Loucy (cell line): ENCODE measurements at regions not wholly inside any gene's neighbourhood (a gene's known extent, or its start where the extent isn't known, plus 50 kb on each side); places are given as distances from the start of the nearest gene placed in this dataset.

Experiments used
- H2AFZ ChIP-seq: fragments of 200-600 bp; sonication (generic); 2 replicates; pipeline ENCODE4 v1.6.0; 2016; ENCODE audit warnings: antibody characterized with exemption, mild to moderate bottlenecking, low read length, moderate library complexity
- H3F3A ChIP-seq: fragments of 200-600 bp; 2 replicates; pipeline ENCODE4 v1.6.0; 2016; ENCODE audit warnings: antibody characterized with exemption, low read depth, mild to moderate bottlenecking
- H3K27me3 ChIP-seq: fragments of 200-600 bp; sonication (generic); 2 replicates; pipeline ENCODE4 v1.6.1; 2014; ENCODE audit warnings: low read length, mild to moderate bottlenecking; ENCODE audit not compliant: insufficient read depth, poor library complexity, severe bottlenecking
- H3K36me3 ChIP-seq: fragments of 200-600 bp; sonication (generic); 2 replicates; pipeline ENCODE4 v1.6.1; 2016; ENCODE audit warnings: low read length; ENCODE audit not compliant: insufficient read depth
- H3K4me1 ChIP-seq: fragments of 200-600 bp; sonication (generic); 2 replicates; pipeline ENCODE4 v1.5.1; 2014; ENCODE audit warnings: low read length, mild to moderate bottlenecking; ENCODE audit not compliant: insufficient read depth, poor library complexity, severe bottlenecking
- H3K4me2 ChIP-seq: fragments of 200-600 bp; sonication (generic); 2 replicates; pipeline ENCODE4 v1.6.0; 2014; ENCODE audit warnings: antibody characterized with exemption, low read length, low read depth, mild to moderate bottlenecking; ENCODE audit not compliant: poor library complexity, severe bottlenecking
- H3K4me3 ChIP-seq: fragments of 200-600 bp; sonication (generic); 2 replicates; pipeline ENCODE4 v1.5.1; 2014; ENCODE audit warnings: low read length, mild to moderate bottlenecking, mixed read lengths; ENCODE audit not compliant: poor library complexity, severe bottlenecking
- H3K79me2 ChIP-seq: fragments of 200-600 bp; sonication (generic); 2 replicates; pipeline ENCODE4 v1.6.1; 2014; ENCODE audit warnings: low read length; ENCODE audit not compliant: insufficient read depth
- H3K9ac ChIP-seq: fragments of 200-600 bp; sonication (generic); 2 replicates; pipeline ENCODE4 v1.6.0; 2014; ENCODE audit warnings: mild to moderate bottlenecking, low read depth, low read length, moderate library complexity; ENCODE audit not compliant: poor library complexity, severe bottlenecking
- H3K9me2 ChIP-seq: fragments of 200-600 bp; sonication (generic); replicated peaks from 2 replicates; pipeline ENCODE4 v1.6.1; 2016; ENCODE audit warnings: low read depth, low read length, mixed read lengths
- H3K9me3 ChIP-seq: fragments of 200-600 bp; sonication (generic); 2 replicates; pipeline ENCODE4 v1.6.1; 2014; ENCODE audit warnings: mild to moderate bottlenecking, antibody characterized with exemption, low read length, low read depth; ENCODE audit not compliant: insufficient read depth
- H4K20me1 ChIP-seq: fragments of 200-600 bp; sonication (generic); 2 replicates; pipeline ENCODE4 v1.6.0; 2014; ENCODE audit warnings: antibody characterized with exemption, low read length, mild to moderate bottlenecking; ENCODE audit not compliant: insufficient read depth, poor library complexity, severe bottlenecking
- EZH2phosphoT487 ChIP-seq: fragments of 200-600 bp; IDR thresholded peaks from 2 replicates; pipeline ENCODE4 v1.6.1; 2018; ENCODE audit warnings: antibody characterized with exemption, mild to moderate bottlenecking, moderate library complexity, borderline replicate concordance
- TF ChIP-seq, protein P1 (sequence below): fragments of 200-600 bp; sonication (generic); conservative IDR thresholded peaks from 2 replicates; pipeline ENCODE4 v1.5.1; 2014; ENCODE audit warnings: mild to moderate bottlenecking, antibody characterized with exemption, low read length

DNA sequence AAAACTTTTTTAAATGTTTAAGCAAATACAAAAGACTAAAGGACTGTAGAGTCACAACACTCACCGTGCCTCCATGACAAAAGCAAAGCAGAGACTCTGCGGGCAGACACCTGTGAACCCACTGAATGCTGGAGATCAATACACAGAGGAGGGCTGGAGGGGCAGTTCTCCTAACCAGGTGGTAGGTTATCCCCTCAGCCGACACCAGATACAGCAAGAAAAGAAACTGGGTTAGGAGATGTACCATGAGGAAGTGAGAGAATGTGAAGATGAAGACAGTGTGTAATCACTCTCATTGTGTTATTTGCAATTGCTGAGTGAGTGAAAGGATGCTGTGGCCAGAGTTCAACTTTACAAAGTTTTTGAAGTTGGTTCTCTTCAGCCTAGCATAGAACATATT, 480.3 kb downstream of the BCL11B start:
- Histone ChIP-seq H3K36me3 (no peaks in the 10 kb centered on the region), H3K9me3 (no peaks in the 10 kb centered on the region), H3K79me2 (no peaks in the 10 kb centered on the region), H3K27me3 (no peaks in the 10 kb centered on the region), H3K4me1 (no peaks in the 10 kb centered on the region), H3K4me3 (no peak overlapping the region), H4K20me1 (no peaks in the 10 kb centered on the region), H3K4me2 (no peak overlapping the region), H3K9ac (no peak overlapping the region), H3K9me2 (no peaks in the 10 kb centered on the region), H2AFZ (no peak overlapping the region), H3F3A (no peaks in the 10 kb centered on the region)
- TF ChIP-seq, protein P1, sequence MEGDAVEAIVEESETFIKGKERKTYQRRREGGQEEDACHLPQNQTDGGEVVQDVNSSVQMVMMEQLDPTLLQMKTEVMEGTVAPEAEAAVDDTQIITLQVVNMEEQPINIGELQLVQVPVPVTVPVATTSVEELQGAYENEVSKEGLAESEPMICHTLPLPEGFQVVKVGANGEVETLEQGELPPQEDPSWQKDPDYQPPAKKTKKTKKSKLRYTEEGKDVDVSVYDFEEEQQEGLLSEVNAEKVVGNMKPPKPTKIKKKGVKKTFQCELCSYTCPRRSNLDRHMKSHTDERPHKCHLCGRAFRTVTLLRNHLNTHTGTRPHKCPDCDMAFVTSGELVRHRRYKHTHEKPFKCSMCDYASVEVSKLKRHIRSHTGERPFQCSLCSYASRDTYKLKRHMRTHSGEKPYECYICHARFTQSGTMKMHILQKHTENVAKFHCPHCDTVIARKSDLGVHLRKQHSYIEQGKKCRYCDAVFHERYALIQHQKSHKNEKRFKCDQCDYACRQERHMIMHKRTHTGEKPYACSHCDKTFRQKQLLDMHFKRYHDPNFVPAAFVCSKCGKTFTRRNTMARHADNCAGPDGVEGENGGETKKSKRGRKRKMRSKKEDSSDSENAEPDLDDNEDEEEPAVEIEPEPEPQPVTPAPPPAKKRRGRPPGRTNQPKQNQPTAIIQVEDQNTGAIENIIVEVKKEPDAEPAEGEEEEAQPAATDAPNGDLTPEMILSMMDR, result no peak
- no peak for TF ChIP-seq EZH2phosphoT487

DNA sequence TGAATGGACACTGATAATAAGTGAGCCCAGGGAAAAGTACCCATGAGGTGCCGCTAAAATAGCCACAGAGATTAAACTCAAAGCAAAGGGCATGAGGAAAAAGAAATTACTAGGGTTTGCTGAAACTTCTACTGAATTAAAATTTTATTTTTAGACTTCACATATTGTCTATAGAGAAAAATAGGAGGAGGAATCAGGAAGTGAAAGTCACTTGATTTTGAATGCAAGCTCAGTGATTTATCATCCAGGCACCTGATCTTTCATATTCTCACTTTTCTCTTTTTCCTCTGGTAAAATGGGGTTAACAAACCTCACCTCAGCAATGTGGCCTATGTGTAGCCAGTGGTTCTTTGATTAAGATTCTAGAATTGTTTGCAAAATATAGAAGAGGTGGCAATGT, 479.8 kb downstream of the BCL11B start:
- H3K9me3 ChIP-seq, result no peaks in the 10 kb centered on the region

DNA sequence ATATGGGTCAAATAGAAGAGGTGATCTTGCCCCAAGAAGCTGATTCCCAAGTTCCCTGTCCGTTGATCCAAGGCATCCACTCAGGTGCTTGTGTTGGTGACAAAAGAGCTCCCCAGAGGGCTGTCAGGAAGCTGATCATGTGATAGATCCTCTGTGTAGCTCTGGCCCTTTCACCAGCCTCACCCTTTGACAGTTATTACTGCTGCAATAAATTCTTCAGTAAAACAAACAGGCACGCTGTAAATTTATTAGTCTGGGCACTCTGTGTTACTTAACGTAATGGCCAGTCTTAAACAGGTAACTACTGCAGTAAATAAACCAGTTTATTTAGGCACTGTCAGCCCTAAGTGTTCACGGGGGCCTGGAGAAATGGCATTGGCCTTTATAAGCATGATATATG, 473.9 kb downstream of the BCL11B start:
- Histone ChIP-seq H3K4me2 (peak overlapping the region; percentile 39), H3K9me2 (no peaks in the 10 kb centered on the region), H3K4me1 (peaks cover 13% of the 10 kb centered on the region), H3K9ac (peak overlapping the region; percentile 1), H3K36me3 (no peaks in the 10 kb centered on the region), H4K20me1 (no peaks in the 10 kb centered on the region), H3K27me3 (no peaks in the 10 kb centered on the region), H3K4me3 (no peak overlapping the region), H3K79me2 (no peaks in the 10 kb centered on the region), H3F3A (no peaks in the 10 kb centered on the region), H2AFZ (no peak overlapping the region), H3K9me3 (no peaks in the 10 kb centered on the region)
- TF ChIP-seq EZH2phosphoT487, result no peak
- TF ChIP-seq, protein P1, result no peak

More for the DNA sequence above, 479.8 kb downstream of the BCL11B start:
- H3K9ac ChIP-seq, result no peak overlapping the region
- no peaks in the 10 kb centered on the region for H3F3A ChIP-seq
- no peaks in the 10 kb centered on the region for H3K4me1 ChIP-seq
- no peak for TF ChIP-seq EZH2phosphoT487
- TF ChIP-seq, protein P1, result no peak
- no peak overlapping the region for H2AFZ ChIP-seq
- H3K27me3 ChIP-seq, result no peaks in the 10 kb centered on the region
- H3K9me2 ChIP-seq, result no peaks in the 10 kb centered on the region
- H4K20me1 ChIP-seq, result no peaks in the 10 kb centered on the region
- H3K4me3 ChIP-seq, result no peak overlapping the region
- H3K79me2 ChIP-seq, result no peaks in the 10 kb centered on the region
- H3K36me3 ChIP-seq, result no peaks in the 10 kb centered on the region
- no peak overlapping the region for H3K4me2 ChIP-seq
